Transverse colon (tissue), 3 donors: ENCODE measurements at regions not wholly inside any gene's neighbourhood (a gene's known extent, or its start where the extent isn't known, plus 50 kb on each side); places are given as distances from the start of the nearest gene placed in this dataset.

Experiments used
- POLR2A ChIP-seq: fragments of 450-650 bp; IDR thresholded peaks from one replicate; pipeline ENCODE4 v1.6.1; 2016; ENCODE audit warnings: antibody characterized with exemption, mild to moderate bottlenecking, moderate library complexity
- POLR2AphosphoS5 ChIP-seq, 3 donors: sonication (generic); formaldehyde crosslinking; IDR thresholded peaks; one replicate each; pipeline ENCODE4 v1.6.1; 2016; ENCODE audit warnings: antibody characterized with exemption in 3 of 3

DNA sequence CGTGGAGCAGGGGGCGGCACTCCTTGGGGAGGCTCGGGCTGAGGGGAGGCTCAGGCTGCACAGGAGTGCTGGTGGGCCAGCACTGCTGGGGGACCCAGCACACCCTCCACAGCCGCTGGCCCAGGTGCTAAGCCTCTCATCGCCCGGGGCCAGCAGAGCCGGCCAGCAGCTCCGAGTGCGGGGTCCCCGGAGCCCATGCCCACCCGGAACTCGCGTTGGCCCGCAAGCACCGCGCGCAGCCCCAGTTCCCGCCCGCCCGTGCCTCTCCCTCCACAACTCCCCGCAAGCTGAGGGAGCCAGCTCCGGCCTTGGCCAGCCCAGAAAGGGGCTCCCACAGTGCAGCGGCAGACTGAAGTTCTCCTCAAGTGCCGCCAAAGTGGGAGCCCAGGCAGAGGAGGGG is 2266.8 kb downstream of the LRRC4C start:
- TF ChIP-seq POLR2AphosphoS5 (IDR thresholded peaks at IDR 0.05) (no peak), POLR2A (no peak)
